ENCODE measurements at regions not wholly inside any gene's neighbourhood (a gene's known extent, or its start where the extent isn't known, plus 50 kb on each side); places are given as distances from the start of the nearest gene placed in this dataset.
"Not testable (repeated sequence)": the region's sequence is repeated elsewhere in the genome, so short reads cannot be mapped to it uniquely, and the experiment has no call there.

GRCh38 chr2:82027921-82028615 lies 1723.5 kb upstream of the LRRTM1 start:
- intact Hi-C loops (cut with micrococcal nuclease), result no loop called here

GRCh38 chr2:82023710-82024109 lies 1719.2 kb upstream of the LRRTM1 start:
- intact Hi-C loops (cut with micrococcal nuclease), result no loop called here

- intact Hi-C loops (cut with micrococcal nuclease), result no loop called here
Measured at GRCh38 chr2:82013641-82014040, 1709.1 kb upstream of the LRRTM1 start.

GRCh38 chr2:82007071-82007664 lies 1702.6 kb upstream of the LRRTM1 start:
- intact Hi-C loops (cut with micrococcal nuclease), result no loop called here

GRCh38 chr2:82005889-82006288 lies 1701.3 kb upstream of the LRRTM1 start:
- intact Hi-C loops (cut with micrococcal nuclease), result not testable (repeated sequence)

GRCh38 chr2:82001614-82002013 lies 1697.1 kb upstream of the LRRTM1 start:
- intact Hi-C loops (cut with micrococcal nuclease), result no loop called here

- intact Hi-C loops (cut with micrococcal nuclease), result no loop called here
Measured at GRCh38 chr2:82000606-82001005, 1696.1 kb upstream of the LRRTM1 start.

- intact Hi-C loops (cut with micrococcal nuclease), result no loop called here
Measured at GRCh38 chr2:81996332-81996731, 1691.8 kb upstream of the LRRTM1 start.

GRCh38 chr2:81991282-81991681 lies 1686.7 kb upstream of the LRRTM1 start:
- intact Hi-C loops (cut with micrococcal nuclease), result no loop called here

- intact Hi-C loops (cut with micrococcal nuclease), result no loop called here
Measured at GRCh38 chr2:81987370-81987769, 1682.8 kb upstream of the LRRTM1 start.

GRCh38 chr2:81984969-81985637 lies 1680.6 kb upstream of the LRRTM1 start:
- intact Hi-C loops (cut with micrococcal nuclease), result no loop called here

- intact Hi-C loops (cut with micrococcal nuclease), result no loop called here
Measured at GRCh38 chr2:81981585-81981984, 1677.0 kb upstream of the LRRTM1 start.

- intact Hi-C loops (cut with micrococcal nuclease), result no loop called here
Measured at GRCh38 chr2:81979086-81979485, 1674.5 kb upstream of the LRRTM1 start.

GRCh38 chr2:81976998-81977397 lies 1672.4 kb upstream of the LRRTM1 start:
- intact Hi-C loops (cut with micrococcal nuclease), result no loop called here

- intact Hi-C loops (cut with micrococcal nuclease), result no loop called here
Measured at GRCh38 chr2:81974216-81974615, 1669.7 kb upstream of the LRRTM1 start.

- intact Hi-C loops (cut with micrococcal nuclease), result no loop called here
Measured at GRCh38 chr2:81942876-81943275, 1638.3 kb upstream of the LRRTM1 start.

GRCh38 chr2:81942136-81942680 lies 1637.7 kb upstream of the LRRTM1 start:
- intact Hi-C loops (cut with micrococcal nuclease), result no loop called here

GRCh38 chr2:81940266-81940955 lies 1635.9 kb upstream of the LRRTM1 start:
- intact Hi-C loops (cut with micrococcal nuclease), result no loop called here

- intact Hi-C loops (cut with micrococcal nuclease), result no loop called here
Measured at GRCh38 chr2:81937944-81938343, 1633.4 kb upstream of the LRRTM1 start.

GRCh38 chr2:81903534-81903933 lies 1599.0 kb upstream of the LRRTM1 start:
- intact Hi-C loops (cut with micrococcal nuclease), result no loop called here

- intact Hi-C loops (cut with micrococcal nuclease), result no loop called here
Measured at GRCh38 chr2:81901017-81901416, 1596.5 kb upstream of the LRRTM1 start.
